KOPT-K1 (cell line): ENCODE measurements at regions not wholly inside any gene's neighbourhood (a gene's known extent, or its start where the extent isn't known, plus 50 kb on each side); places are given as distances from the start of the nearest gene placed in this dataset.

Experiments
- H3K27ac ChIP-seq: fragments of 200-600 bp; sonication (generic); 2 replicates; pipeline ENCODE4 v1.5.1; 2016; ENCODE audit warnings: antibody characterized with exemption, mild to moderate bottlenecking, low read depth, low read length; ENCODE audit not compliant: poor library complexity, severe bottlenecking
- H3K36me3 ChIP-seq: fragments of 200-600 bp; sonication (generic); 2 replicates; pipeline ENCODE4 v1.5.1; 2017; ENCODE audit warnings: antibody characterized with exemption, mild to moderate bottlenecking, low read length, moderate library complexity; ENCODE audit not compliant: insufficient read depth
- H3K9me3 ChIP-seq: fragments of 200-600 bp; sonication (generic); 2 replicates; pipeline ENCODE4 v1.5.1; 2017; ENCODE audit warnings: antibody characterized with exemption, low read length, mild to moderate bottlenecking; ENCODE audit not compliant: insufficient read depth, poor library complexity, severe bottlenecking

GRCh38 chr1:187771396-187771795, 942.6 kb downstream of the PLA2G4A start:
- no peaks in the 10 kb centered on the region for H3K9me3 ChIP-seq
- H3K36me3 ChIP-seq, result no peaks in the 10 kb centered on the region
- no peak overlapping the region for H3K27ac ChIP-seq

DNA sequence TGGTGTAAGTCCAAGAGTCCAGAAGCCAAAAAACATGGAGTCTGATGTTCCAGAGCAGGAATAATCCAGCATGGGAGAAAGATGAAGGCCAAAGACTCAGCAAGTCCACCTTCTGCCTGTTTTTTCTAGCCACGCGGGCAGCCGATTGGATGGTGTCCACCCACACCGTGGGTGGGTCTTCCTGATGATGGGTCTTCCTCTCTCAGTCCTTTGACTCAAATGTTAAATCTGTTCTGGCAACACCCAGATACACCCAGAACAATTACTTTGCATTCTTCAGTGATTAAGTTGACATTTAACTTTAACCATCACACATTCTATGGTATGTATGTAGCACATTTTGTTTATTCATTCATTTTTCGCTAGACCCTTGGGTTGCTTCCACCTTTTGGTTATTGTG, 944.4 kb downstream of the PLA2G4A start:
- no peaks in the 10 kb centered on the region for H3K9me3 ChIP-seq
- no peak overlapping the region for H3K27ac ChIP-seq
- no peaks in the 10 kb centered on the region for H3K36me3 ChIP-seq

DNA sequence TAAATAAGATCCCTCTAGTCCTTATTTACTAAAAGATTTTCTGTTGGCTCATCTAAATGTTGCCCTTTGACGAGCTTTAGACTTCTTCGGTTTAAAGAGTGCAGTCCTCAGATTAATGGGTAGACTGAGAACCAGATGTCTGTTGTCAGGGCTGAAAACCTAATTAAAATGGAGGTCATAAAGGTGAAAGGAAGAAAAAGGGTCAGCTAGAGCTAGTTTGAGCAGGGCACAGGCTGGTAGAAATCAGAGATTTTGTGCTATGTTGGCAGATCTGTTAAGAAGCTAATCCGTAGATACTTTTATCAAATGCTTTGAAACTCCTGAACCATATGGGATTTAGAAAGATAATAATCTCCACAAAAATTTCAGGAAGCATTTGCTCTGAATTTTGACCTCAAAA, 959.0 kb downstream of the PLA2G4A start:
- Histone ChIP-seq H3K9me3 (no peaks in the 10 kb centered on the region), H3K27ac (no peak overlapping the region), H3K36me3 (no peaks in the 10 kb centered on the region)

DNA sequence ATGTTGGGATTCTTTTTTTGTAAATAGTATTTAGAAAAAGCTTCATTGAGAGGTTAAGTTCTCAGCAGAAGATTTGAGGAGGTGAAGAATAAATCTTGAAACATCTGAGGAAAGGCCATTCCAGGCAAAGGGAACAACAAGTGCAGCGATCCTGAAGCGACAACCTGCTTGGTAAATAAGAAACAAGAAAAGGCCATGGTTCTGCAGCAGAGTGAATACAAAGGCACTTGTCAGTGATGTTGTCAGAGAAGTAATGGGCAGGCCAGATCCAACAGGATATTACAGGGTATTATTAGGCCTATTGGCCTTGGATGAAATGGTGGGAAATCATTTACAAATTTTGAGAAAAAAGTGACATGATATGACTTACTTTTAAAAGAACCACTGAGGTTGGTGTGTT, 960.0 kb downstream of the PLA2G4A start:
- no peaks in the 10 kb centered on the region for H3K36me3 ChIP-seq
- no peak overlapping the region for H3K27ac ChIP-seq
- H3K9me3 ChIP-seq, result no peaks in the 10 kb centered on the region

DNA sequence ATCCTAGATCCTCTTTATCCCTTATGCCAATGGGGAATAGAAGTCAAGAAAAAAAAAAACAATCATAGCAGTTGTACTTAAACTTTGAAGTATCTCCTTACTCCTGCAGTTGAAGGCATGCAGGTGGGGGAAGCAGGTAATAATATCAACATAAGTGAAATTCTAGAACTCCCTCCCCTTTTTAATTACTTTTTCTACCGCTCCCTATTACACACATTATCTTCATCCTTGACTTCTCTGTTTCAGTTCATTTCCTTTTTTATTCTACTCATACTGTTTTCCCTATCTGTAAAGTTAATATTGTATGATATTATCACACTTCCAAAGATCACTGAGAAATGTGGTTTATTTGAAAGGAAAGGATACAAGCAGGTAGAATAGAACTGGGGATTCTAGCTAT, 962.0 kb downstream of the PLA2G4A start:
- Histone ChIP-seq H3K27ac (no peak overlapping the region), H3K9me3 (no peaks in the 10 kb centered on the region), H3K36me3 (no peaks in the 10 kb centered on the region)

DNA sequence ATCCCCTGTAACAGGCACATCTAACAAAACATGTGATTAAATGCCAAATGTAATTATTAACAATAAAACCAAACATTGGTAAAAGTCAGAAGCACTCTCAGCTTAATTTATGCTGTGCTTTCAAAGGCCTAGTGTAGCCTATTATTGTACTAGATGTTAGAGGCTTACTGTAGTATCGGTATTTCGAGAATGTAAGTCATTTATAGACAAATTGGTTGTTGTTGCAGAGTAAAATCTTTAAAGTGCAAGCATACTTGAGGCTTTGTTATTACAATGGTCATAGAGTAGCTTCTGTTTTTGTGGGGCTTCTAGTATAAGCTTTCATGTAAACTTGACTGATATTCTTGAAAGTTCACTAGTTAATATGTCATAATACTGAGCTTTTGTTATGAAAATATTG, 965.8 kb downstream of the PLA2G4A start:
- Histone ChIP-seq H3K27ac (no peak overlapping the region), H3K36me3 (no peaks in the 10 kb centered on the region), H3K9me3 (no peaks in the 10 kb centered on the region)

DNA sequence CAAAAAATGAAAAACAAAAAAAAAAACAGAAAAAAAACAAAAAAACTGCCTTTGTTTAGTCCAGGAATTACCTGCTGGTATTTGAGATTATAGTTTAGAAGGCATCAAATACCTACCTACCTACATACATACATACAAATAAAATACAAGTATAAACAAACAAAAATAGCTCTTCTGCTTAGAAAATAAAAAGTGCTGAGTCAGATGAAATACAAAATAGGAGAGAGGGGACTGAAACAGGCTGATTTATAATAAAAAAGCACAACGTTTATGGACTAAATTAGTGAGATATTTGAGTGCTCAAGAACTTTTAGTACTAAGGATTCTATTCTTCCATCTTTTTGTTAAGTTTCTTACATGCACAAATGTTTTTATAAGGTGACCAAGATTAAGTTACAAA, 980.8 kb downstream of the PLA2G4A start:
- Histone ChIP-seq H3K36me3 (no peaks in the 10 kb centered on the region), H3K27ac (no peak overlapping the region), H3K9me3 (no peaks in the 10 kb centered on the region)

DNA sequence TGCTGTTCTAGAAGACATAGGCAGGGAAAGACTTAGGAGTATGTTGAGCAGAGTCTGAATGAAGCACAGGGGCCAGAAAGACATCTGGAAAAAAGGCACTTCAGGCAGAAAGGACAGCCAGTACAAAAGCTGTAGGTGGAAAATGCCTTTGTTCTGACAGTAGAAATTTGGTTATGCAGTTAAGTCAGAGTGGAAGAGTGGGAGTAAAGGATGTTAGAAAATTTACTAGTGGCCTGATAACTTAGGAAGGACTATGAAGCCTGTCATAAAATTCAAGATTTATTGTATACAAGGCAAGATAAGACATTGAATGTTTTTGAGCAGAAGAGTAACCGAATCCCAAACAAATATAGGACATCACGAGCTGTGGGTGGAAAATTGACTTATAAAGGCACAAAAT, 987.9 kb downstream of the PLA2G4A start:
- Histone ChIP-seq H3K36me3 (no peaks in the 10 kb centered on the region), H3K27ac (no peak overlapping the region)

GRCh38 chr1:187817782-187818181, 989.0 kb downstream of the PLA2G4A start:
- Histone ChIP-seq H3K9me3 (no peaks in the 10 kb centered on the region), H3K36me3 (no peaks in the 10 kb centered on the region), H3K27ac (no peak overlapping the region)

More for the DNA sequence above, 987.9 kb downstream of the PLA2G4A start:
- no peaks in the 10 kb centered on the region for H3K9me3 ChIP-seq

DNA sequence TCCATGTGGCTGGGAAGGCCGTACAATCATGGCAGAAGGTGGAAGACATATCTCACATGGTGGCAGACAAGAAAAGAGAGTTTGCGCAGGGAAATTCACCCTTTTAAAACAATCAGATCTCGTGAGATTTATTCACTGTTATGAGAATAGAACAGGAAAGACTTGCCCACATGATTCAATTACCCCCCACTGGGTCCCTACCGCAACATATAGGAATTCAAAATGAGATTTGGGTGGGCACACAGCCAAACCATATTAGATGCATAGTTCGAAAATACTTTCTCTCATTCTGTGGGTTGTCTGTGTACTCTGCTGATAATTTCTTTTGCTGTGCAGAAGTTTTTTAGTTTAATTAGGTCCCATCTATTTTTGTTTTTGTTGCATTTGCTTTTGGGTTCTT, 990.3 kb downstream of the PLA2G4A start:
- Histone ChIP-seq H3K9me3 (no peaks in the 10 kb centered on the region), H3K36me3 (no peaks in the 10 kb centered on the region)

DNA sequence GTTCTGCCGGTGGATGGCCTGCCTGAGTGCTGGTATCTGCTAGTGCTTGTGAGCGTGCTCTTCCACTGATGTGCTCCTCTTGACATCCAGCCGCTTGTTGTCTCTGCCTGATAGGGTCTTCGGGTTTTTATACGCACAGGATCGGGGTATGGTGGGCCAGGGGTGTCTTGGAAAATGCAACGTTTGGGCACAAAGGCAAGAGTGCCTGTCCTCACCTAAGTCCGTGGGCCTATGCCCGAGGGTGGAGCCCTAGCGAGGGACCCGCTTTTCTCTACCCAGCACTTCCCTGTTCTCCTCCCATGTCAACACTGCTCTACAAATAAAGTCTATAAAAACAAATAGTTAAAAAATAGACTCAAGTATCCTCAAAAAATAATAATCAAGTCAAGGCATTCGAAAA, 1007.8 kb downstream of the PLA2G4A start:
- Histone ChIP-seq H3K36me3 (no peaks in the 10 kb centered on the region), H3K27ac (no peak overlapping the region), H3K9me3 (no peaks in the 10 kb centered on the region)

More for the DNA sequence above, 990.3 kb downstream of the PLA2G4A start:
- H3K27ac ChIP-seq, result no peak overlapping the region

DNA sequence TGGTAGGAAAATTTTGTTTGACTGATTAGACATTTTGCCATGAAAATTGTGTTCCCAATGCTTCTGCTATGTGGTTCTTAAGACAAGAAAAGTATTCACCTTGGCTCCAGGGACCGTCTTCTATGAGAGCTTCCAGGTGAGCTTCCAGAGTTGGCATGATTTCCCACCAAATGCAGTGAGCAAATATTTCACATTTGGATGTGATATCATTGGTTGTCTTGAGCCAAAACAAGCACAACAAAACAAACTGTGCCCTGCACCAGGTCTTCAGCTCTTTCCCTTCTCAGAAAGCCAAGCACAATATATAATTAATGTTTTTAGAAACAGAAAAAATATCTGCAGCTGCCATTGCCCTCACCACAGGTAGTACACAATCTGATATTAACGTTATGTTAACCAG, 1009.0 kb downstream of the PLA2G4A start:
- peaks cover 7% of the 10 kb centered on the region for H3K9me3 ChIP-seq
- no peaks in the 10 kb centered on the region for H3K36me3 ChIP-seq
- no peak overlapping the region for H3K27ac ChIP-seq

DNA sequence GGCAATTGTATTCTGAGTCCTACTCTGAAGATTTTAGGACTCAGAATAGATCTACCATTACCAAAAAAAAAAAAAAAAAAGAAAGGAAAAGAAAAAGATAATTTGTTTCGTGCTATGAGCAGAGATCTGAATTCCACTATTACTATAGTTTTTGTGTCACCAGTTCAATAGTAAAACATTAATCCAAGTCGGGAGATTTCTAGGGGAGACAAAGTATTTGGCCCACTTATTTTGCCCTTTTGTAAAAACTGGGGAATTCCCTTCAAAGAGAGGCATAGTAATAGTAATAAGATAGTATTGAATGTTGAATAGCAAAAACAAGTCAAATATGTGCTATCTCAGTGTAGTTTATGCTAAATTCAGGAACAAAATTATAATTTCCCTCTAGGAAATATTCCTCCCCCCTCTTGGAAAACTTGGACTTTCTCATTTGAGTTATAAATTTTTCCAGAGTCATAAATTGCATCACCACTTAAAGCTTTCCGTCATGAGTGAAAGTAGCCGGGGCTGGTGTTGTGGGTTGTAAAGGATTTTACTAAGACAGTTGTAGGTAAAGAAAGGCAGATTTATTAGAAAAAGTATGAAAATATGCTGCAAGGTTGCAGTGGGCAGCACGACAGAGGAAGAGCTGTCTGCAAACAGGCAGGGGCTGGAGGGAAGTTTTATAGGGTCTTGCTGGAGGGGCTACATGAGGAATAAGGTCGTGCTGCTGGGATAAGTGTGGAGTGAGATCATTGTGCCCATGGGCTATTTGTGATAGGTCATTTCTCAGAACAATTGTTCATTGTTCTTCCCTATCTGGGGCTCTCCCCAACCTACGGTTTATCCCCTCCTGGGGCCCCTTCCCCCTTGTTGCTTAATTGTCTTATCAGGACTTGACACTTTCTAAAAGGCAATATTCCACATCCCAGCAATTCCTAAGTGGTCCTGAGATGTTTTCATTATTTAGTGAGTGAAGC, 1009.9 kb downstream of the PLA2G4A start:
- Histone ChIP-seq H3K36me3 (no peaks in the 10 kb centered on the region), H3K9me3 (peaks cover 8% of the 10 kb centered on the region), H3K27ac (no peak overlapping the region)

DNA sequence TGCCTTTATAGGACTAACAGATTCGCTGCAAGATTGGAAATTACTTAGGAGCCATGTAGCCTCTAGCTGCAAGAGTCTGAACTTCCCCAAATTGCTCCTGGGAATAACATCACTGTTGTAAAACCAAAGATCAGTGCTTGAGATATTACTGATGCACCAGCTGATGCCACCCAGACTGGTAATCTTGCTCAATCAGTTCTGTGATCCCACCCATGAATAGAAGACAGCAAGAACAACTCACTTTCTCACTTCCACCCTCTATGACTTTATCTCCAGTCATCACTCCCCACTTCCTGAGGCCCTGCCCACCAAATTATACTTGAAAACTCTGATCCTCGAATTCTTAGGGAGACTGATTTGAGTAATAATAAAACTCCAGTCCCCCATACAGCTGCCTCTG, 1011.1 kb downstream of the PLA2G4A start:
- Histone ChIP-seq H3K27ac (no peak overlapping the region), H3K9me3 (peaks cover 8% of the 10 kb centered on the region), H3K36me3 (no peaks in the 10 kb centered on the region)

DNA sequence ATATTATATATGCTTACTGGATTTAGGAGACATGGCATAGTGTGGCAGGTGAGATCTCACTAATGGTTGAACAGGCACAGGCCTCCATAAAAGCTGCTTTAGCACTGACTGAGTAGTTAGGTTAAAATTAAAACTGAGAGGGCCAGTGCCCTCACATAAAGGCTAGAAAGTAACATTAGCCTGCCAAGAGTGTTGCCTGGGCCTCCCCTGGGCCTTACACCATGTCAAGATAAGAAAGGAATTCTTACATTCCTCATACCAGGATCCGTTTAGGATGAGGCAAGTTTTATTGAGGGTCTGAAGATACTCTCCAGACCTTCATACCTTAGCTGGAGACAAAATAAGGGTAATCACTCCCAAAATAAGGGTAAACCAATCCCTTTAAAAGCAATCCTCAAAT, 1011.8 kb downstream of the PLA2G4A start:
- no peak overlapping the region for H3K27ac ChIP-seq
- H3K36me3 ChIP-seq, result no peaks in the 10 kb centered on the region
- H3K9me3 ChIP-seq, result peaks cover 8% of the 10 kb centered on the region
